ENCODE measurements at regions not wholly inside any gene's neighbourhood (a gene's known extent, or its start where the extent isn't known, plus 50 kb on each side); places are given as distances from the start of the nearest gene placed in this dataset.
A peak's percentile ranks its signal among the peaks of the same experiment; 100 is the strongest.

DNA sequence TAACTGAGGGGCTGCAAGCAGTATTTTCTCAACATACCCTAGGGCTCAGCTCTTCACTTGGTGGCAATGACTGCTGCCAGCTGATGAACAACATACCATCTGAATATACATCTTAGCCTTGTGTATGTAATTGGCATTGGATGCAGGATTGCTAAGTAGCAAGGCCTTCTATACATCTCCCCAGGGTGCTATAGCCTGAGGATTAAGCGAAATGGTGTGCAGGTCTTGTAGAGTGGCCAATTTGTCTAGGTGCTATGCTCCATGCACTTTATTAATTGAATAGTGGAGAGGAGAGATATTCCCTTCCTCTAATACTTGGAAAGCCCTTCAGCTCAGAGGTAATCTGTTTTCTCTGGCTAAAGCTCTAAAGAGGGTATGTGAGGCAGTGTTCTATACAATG lies 71.9 kb downstream of the KIF2B start:
- TF ChIP-seq, protein P1, sequence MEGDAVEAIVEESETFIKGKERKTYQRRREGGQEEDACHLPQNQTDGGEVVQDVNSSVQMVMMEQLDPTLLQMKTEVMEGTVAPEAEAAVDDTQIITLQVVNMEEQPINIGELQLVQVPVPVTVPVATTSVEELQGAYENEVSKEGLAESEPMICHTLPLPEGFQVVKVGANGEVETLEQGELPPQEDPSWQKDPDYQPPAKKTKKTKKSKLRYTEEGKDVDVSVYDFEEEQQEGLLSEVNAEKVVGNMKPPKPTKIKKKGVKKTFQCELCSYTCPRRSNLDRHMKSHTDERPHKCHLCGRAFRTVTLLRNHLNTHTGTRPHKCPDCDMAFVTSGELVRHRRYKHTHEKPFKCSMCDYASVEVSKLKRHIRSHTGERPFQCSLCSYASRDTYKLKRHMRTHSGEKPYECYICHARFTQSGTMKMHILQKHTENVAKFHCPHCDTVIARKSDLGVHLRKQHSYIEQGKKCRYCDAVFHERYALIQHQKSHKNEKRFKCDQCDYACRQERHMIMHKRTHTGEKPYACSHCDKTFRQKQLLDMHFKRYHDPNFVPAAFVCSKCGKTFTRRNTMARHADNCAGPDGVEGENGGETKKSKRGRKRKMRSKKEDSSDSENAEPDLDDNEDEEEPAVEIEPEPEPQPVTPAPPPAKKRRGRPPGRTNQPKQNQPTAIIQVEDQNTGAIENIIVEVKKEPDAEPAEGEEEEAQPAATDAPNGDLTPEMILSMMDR (IDR thresholded peaks at IDR 0.05; ENCODE audit: poor library complexity, severe bottlenecking): no peak
- TF ChIP-seq EP300 (conservative IDR thresholded peaks at IDR 0.05; ENCODE audit: poor library complexity, severe bottlenecking) (no peak), POLR2AphosphoS5 (IDR thresholded peaks at IDR 0.05) (no peak), TAF1 (IDR thresholded peaks at IDR 0.05; ENCODE audit: low read depth) (no peak), SMC3 (conservative IDR thresholded peaks at IDR 0.05; ENCODE audit: poor library complexity) (no peak), RAD21 (conservative IDR thresholded peaks at IDR 0.05) (no peak), MXI1 (conservative IDR thresholded peaks at IDR 0.05; ENCODE audit: poor library complexity, severe bottlenecking) (no peak)
- TF ChIP-seq, protein P2, sequence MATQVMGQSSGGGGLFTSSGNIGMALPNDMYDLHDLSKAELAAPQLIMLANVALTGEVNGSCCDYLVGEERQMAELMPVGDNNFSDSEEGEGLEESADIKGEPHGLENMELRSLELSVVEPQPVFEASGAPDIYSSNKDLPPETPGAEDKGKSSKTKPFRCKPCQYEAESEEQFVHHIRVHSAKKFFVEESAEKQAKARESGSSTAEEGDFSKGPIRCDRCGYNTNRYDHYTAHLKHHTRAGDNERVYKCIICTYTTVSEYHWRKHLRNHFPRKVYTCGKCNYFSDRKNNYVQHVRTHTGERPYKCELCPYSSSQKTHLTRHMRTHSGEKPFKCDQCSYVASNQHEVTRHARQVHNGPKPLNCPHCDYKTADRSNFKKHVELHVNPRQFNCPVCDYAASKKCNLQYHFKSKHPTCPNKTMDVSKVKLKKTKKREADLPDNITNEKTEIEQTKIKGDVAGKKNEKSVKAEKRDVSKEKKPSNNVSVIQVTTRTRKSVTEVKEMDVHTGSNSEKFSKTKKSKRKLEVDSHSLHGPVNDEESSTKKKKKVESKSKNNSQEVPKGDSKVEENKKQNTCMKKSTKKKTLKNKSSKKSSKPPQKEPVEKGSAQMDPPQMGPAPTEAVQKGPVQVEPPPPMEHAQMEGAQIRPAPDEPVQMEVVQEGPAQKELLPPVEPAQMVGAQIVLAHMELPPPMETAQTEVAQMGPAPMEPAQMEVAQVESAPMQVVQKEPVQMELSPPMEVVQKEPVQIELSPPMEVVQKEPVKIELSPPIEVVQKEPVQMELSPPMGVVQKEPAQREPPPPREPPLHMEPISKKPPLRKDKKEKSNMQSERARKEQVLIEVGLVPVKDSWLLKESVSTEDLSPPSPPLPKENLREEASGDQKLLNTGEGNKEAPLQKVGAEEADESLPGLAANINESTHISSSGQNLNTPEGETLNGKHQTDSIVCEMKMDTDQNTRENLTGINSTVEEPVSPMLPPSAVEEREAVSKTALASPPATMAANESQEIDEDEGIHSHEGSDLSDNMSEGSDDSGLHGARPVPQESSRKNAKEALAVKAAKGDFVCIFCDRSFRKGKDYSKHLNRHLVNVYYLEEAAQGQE (IDR thresholded peaks at IDR 0.05; ENCODE audit: borderline replicate concordance): no peak
- H3K9me2 ChIP-seq (ENCODE audit: insufficient read depth, low read length): no peaks in the 10 kb centered on the region

DNA sequence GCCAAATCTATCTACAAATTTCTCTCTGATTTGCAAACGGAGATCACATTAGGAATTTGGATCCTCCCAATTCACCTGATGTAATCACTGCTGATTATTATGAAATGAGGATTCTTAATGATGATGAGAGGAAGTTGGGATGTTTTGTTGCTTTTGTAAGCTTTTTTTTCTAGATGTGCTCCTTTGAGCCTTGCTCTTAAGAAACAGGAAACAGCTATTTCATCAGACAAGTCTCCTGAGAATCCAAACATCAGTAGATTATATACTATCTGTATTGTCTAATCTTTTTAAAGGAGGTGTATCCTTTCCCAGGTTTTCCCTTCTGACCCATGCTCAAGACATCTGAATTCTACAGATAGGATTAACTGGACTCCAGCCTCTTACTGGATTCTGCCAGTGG lies 73.3 kb downstream of the KIF2B start:
- no peak overlapping the region for H3K27ac ChIP-seq (ENCODE audit: low read length)
- no peaks in the 10 kb centered on the region for H3K9me3 ChIP-seq (ENCODE audit: low read length)
- H3K9me2 ChIP-seq (ENCODE audit: insufficient read depth, low read length): no peaks in the 10 kb centered on the region
- no peak overlapping the region for H3K4me2 ChIP-seq (ENCODE audit: low read length)
- no peak overlapping the region for H2AFZ ChIP-seq (ENCODE audit: low read depth, low read length)
- no peak overlapping the region for H3K4me3 ChIP-seq (ENCODE audit: low read length)
- H3F3A ChIP-seq (ENCODE audit: insufficient read depth, low read length, poor library complexity, severe bottlenecking): no peaks in the 10 kb centered on the region
- TF ChIP-seq, protein P2 (IDR thresholded peaks at IDR 0.05; ENCODE audit: borderline replicate concordance): no peak
- TF ChIP-seq POLR2AphosphoS5 (IDR thresholded peaks at IDR 0.05): no peak
- TF ChIP-seq EZH2 (IDR thresholded peaks at IDR 0.05; ENCODE audit: borderline replicate concordance, insufficient read depth, low read length, poor library complexity, severe bottlenecking): no peak
- TF ChIP-seq EP300 (conservative IDR thresholded peaks at IDR 0.05; ENCODE audit: poor library complexity, severe bottlenecking): no peak
- TF ChIP-seq, protein P1 (IDR thresholded peaks at IDR 0.05; ENCODE audit: poor library complexity, severe bottlenecking): no peak
- no peak for TF ChIP-seq RAD21 (conservative IDR thresholded peaks at IDR 0.05)
- TF ChIP-seq TAF1 (IDR thresholded peaks at IDR 0.05; ENCODE audit: low read depth): no peak
- H3K36me3 ChIP-seq (ENCODE audit: insufficient read depth, low read length): no peaks in the 10 kb centered on the region
- H4K20me1 ChIP-seq (ENCODE audit: insufficient read depth): no peaks in the 10 kb centered on the region
- H3K27me3 ChIP-seq (ENCODE audit: insufficient read depth, low read depth, low read length): no peaks in the 10 kb centered on the region
- H3K9ac ChIP-seq (ENCODE audit: low read length): no peak overlapping the region
- H3K79me2 ChIP-seq (replicated peaks; ENCODE audit: insufficient read depth, low read length): no peaks in the 10 kb centered on the region

More for the DNA sequence above, 71.9 kb downstream of the KIF2B start:
- H3K9ac ChIP-seq (ENCODE audit: low read length): no peak overlapping the region
- H3K79me2 ChIP-seq (replicated peaks; ENCODE audit: insufficient read depth, low read length): no peaks in the 10 kb centered on the region
- H3K4me3 ChIP-seq (ENCODE audit: low read length): peak overlapping the region; percentile 44
- H3K27me3 ChIP-seq (ENCODE audit: insufficient read depth, low read depth, low read length): no peaks in the 10 kb centered on the region
- H3K27ac ChIP-seq (ENCODE audit: low read length): peak overlapping the region; percentile 77
- H2AFZ ChIP-seq (ENCODE audit: low read depth, low read length): no peak overlapping the region
- no peaks in the 10 kb centered on the region for H4K20me1 ChIP-seq (ENCODE audit: insufficient read depth)
- H3K36me3 ChIP-seq (ENCODE audit: insufficient read depth, low read length): no peaks in the 10 kb centered on the region
- H3F3A ChIP-seq (ENCODE audit: insufficient read depth, low read length, poor library complexity, severe bottlenecking): no peaks in the 10 kb centered on the region
- H3K9me3 ChIP-seq (ENCODE audit: low read length): no peaks in the 10 kb centered on the region
- no peak overlapping the region for H3K4me2 ChIP-seq (ENCODE audit: low read length)
